LNCAP (cell line): ENCODE measurements at regions not wholly inside any gene's neighbourhood (a gene's known extent, or its start where the extent isn't known, plus 50 kb on each side); places are given as distances from the start of the nearest gene placed in this dataset.

ENCODE experiments used
- CTCF ChIP-seq: fragments of 450-650 bp; IDR thresholded peaks from 2 replicates; pipeline ENCODE4 v1.5.1; 2017; ENCODE audit warnings: mild to moderate bottlenecking

DNA sequence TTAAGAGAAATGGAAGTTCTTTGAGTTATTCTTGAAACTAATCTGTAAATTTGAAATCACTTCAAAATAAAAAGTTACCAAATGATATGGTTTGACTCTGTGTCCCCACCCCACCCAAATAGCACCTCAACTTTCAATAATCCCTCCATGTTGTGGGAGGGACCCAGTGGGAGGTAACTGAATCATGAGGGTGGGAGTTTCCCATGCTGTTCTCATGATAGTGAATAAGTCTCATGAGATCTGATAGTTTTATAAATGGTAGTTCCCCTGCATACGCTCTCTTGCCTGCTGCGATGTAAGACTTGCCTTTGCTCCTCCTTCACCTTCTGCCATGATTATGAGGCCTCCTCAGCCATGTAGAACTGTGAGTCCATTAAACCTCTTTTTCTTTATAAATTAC, 690.7 kb upstream of the ZNF385D start:
- TF ChIP-seq CTCF = no peak

DNA sequence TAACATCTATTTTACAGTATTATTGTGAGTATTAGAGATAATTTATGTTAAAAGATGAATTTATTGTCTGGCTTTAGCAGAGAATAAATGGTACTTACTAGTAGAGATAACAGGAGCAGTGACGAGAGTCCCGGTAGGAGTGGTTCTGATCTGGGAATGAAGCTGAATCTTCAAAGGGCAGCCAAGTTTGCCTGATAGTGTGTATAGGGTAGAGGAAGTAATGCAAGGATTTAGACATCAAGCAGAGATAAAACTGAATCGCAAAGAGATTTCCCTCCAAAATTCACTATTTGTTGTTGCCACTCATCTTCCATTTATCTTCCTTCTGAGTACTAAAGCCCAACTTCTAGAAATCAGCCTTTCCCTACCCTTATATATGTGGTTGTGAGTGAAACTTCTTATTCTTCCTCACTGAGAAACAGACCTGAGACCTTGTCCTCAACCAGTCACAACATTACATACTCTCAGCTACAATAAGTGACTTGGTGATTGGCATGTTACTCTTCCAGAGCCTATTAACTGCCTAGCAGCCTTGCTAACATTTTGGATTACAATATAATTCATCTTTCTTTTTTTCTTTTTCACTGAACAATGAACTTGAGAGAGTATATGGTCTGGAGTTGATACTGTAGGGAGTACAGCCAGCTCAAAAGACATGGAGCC, 692.7 kb upstream of the ZNF385D start:
- no peak for TF ChIP-seq CTCF

DNA sequence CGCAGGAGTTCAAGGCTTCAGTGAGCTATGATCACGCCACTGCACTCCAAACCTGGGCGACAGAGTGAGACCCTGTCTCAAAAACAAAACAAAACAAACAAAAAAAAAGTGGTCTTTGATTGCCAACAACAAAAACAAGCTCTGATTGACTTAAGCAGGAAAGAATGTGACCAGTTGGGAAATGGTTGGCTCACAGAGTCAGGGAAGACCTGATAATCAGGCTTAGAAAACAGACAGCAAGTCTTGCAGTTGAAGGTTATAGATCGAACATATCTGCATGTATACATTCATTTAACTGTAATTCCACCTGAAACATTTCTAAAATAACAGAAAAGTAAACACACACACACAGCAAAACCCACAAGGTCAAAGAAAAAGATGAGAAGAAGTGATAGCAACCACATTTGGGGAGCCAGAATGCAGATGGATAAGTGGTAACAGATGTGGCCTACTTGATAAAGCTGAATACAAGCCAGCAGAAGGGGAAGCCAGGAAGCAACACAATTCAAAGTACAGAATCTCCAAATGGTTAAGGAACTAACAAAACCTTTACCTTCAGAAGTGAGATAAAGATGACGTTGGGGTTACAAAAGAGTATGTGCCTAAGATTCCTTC, 699.9 kb upstream of the ZNF385D start:
- TF ChIP-seq CTCF = no peak

DNA sequence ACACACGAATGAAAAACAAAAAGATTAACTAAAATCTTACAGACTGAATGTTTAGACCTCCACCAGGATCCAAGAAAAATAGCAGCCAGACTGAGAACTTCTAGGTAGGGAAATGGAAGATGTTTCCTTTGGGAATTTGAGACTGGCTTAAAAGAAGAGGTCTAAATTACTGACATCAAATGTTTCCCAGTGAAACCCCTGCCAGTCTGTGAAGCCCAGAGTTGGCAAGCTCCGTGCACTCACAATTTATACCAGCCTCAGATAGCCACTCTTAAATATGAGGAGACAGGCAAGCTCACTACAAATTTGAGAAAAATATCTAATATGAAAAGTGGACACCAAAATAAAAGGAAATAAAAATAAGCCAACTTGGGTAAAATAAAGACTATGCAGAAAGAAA, 700.5 kb upstream of the ZNF385D start:
- TF ChIP-seq CTCF = no peak

DNA sequence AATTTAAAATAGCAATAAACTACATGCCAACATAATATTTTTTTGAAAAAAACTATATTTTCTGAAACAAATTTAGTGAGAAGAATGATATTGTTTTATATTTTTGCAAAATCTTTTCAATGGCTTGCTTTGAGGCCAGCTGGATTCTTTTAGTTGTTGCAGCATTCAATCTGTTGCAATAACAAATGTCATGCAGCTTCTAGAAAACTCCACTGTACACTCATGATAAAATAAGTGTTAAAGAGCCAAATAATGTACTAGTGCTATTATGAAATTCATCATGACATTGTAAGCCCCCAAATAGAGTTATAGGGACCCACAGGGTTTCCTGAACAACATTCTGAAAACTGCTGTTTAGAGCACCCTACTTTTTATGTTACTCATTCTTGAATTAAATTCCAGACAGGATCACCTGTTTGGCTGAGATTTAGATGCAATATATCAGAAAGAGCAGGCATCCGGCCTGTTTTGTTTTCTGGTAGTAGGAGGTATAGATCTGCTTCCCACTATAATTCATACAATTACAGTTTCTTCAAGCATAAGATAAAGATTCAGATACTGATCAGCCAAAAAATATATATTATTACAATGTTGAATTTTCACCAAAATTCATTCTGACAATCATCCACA, 703.0 kb upstream of the ZNF385D start:
- TF ChIP-seq CTCF = no peak

- TF ChIP-seq CTCF = no peak
Observed at GRCh38 chr3:22469995-22470394, 719.0 kb upstream of the ZNF385D start.

DNA sequence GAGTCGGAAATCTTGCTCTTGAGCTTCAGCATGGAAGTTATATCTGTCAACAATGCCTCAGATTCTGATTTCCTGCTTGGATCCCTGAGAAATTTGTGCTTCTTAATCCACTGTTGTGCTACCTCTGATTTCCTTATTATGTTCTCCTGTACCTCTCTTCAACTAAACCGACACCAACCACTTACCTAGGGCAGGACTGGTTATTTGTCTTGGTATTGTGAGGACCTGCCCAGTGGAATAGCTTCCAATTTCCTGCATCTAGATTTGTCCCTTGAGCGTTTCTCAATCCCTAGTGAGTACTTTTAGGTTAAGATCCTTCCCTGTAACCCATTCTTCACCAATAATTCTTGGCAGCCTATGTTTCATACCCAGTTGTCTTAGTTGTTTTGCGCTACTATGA, 720.5 kb upstream of the ZNF385D start:
- no peak for TF ChIP-seq CTCF
